GM19452 (cell line): ENCODE measurements at regions not wholly inside any gene's neighbourhood (a gene's known extent, or its start where the extent isn't known, plus 50 kb on each side); places are given as distances from the start of the nearest gene placed in this dataset.

Experiments
- ATAC-seq: cut with Tn5 transposase; IDR thresholded peaks from one replicate; pipeline ENCODE4 v1.9.1; 2021; ENCODE audit not compliant: unreplicated experiment

- no peak for ATAC-seq
Observed at GRCh38 chr12:67794161-67794560, 145.6 kb downstream of the DYRK2 start.

- ATAC-seq = no peak
Observed at GRCh38 chr12:67795236-67795635, 146.7 kb downstream of the DYRK2 start.

- no peak for ATAC-seq
Observed at GRCh38 chr12:67797185-67797741, 148.7 kb downstream of the DYRK2 start.

- no peak for ATAC-seq
Observed at GRCh38 chr12:67797753-67798152, 149.2 kb downstream of the DYRK2 start.

- ATAC-seq = no peak
Observed at GRCh38 chr12:67798768-67799167, 150.2 kb downstream of the DYRK2 start.

GRCh38 chr12:67802731-67803130, 154.2 kb downstream of the DYRK2 start:
- ATAC-seq = no peak

- ATAC-seq = no peak
Observed at GRCh38 chr12:67803278-67803993, 154.9 kb downstream of the DYRK2 start.

GRCh38 chr12:67804168-67804567, 155.6 kb downstream of the DYRK2 start:
- ATAC-seq = peak; percentile 71

- no peak for ATAC-seq
Observed at GRCh38 chr12:67807814-67808213, 159.3 kb downstream of the DYRK2 start.

- no peak for ATAC-seq
Observed at GRCh38 chr12:67810166-67810565, 161.6 kb downstream of the DYRK2 start.

GRCh38 chr12:67811437-67812361, 163.2 kb downstream of the DYRK2 start:
- ATAC-seq = no peak

GRCh38 chr12:67813456-67813904, 164.9 kb downstream of the DYRK2 start:
- no peak for ATAC-seq

- ATAC-seq = no peak
Observed at GRCh38 chr12:67816269-67816668, 167.7 kb downstream of the DYRK2 start.

GRCh38 chr12:67818459-67818903, 169.9 kb downstream of the DYRK2 start:
- no peak for ATAC-seq

GRCh38 chr12:67819902-67820301, 169.3 kb upstream of the IFNG-AS1 start:
- ATAC-seq = no peak

GRCh38 chr12:67820694-67821093, 168.6 kb upstream of the IFNG-AS1 start:
- no peak for ATAC-seq

- no peak for ATAC-seq
Observed at GRCh38 chr12:67822826-67823225, 166.4 kb upstream of the IFNG-AS1 start.

- no peak for ATAC-seq
Observed at GRCh38 chr12:67826148-67826547, 163.1 kb upstream of the IFNG-AS1 start.

GRCh38 chr12:67826946-67827720, 162.1 kb upstream of the IFNG-AS1 start:
- ATAC-seq = no peak

GRCh38 chr12:67827820-67828383, 161.3 kb upstream of the IFNG-AS1 start:
- ATAC-seq = no peak

- no peak for ATAC-seq
Observed at GRCh38 chr12:67829896-67830295, 159.4 kb upstream of the IFNG-AS1 start.
